K562 (cell line): ENCODE measurements at regions not wholly inside any gene's neighbourhood (a gene's known extent, or its start where the extent isn't known, plus 50 kb on each side); places are given as distances from the start of the nearest gene placed in this dataset.

ENCODE experiments used
- ATAC-seq: fragments of 200-7000 bp; cut with Tn5 transposase; 3 replicates; pipeline ENCODE4 v1.9.1; 2020; ENCODE audit warnings: moderate library complexity
- BruUV-seq: library from RNA; stranded (reverse); fragments of 400-500 nt; replicated peaks from 2 replicates; lab custom pipeline; 2021; lab: Mats Ljungman, UMichigan
- CTCF ChIA-PET: fragments of 300-600 bp; formaldehyde crosslinking; extraction: SDS; loops from one replicate; lab custom pipeline; 2021; ENCODE audit warnings: low intra/inter-chr PET ratio; lab: Yijun Ruan, JAX
- POLR2A ChIA-PET: fragments of 300-600, 350-650 bp; sonication (Branson Sonifier 250); formaldehyde crosslinking; extraction: SDS; loops from one replicate; lab custom pipeline; 2021; ENCODE audit warnings: antibody characterized with exemption, inconsistent platforms; lab: Yijun Ruan, JAX
- DNase-seq, 4 experiments: peaks; one replicate each; pipeline versions ENCODE4 v3.0.0 to v3.0.0-alpha.2; 2011 to 2018; ENCODE audit warnings: low spot score in 3 of 4, mixed read lengths in 3 of 4; ENCODE audit errors: extremely low read depth in 1 of 4
- FAIRE-seq: peaks from 2 replicates; lab custom pipeline; 2011; peaks lifted over from hg19 to GRCh38; lab: Jason Lieb, UNC
- H2AFZ ChIP-seq: 2 replicates; pipeline ENCODE4 v1.6.0; 2011; ENCODE audit warnings: low read depth, low read length, control low read depth, inconsistent platforms
- H3K27ac ChIP-seq: fragments of 200-600 bp; 3 replicates; pipeline ENCODE4 v1.8.0; 2011; ENCODE audit warnings: low read depth, mild to moderate bottlenecking, control low read depth, inconsistent platforms, low read length, moderate library complexity, mixed read lengths; ENCODE audit errors: extremely low read depth
- H3K27me3 ChIP-seq, 2 experiments: fragments of 300-600 bp in 1 of 2; 2 replicates in 1 of 2; 3 replicates in 1 of 2; pipeline versions ENCODE4 v1.6.0 to v1.8.0; 2011; ENCODE audit warnings: inconsistent platforms in 2 of 2, low read length in 2 of 2, mild to moderate bottlenecking in 1 of 2, mixed read lengths in 1 of 2, moderate library complexity in 1 of 2; ENCODE audit not compliant: control insufficient read depth in 2 of 2, insufficient read depth in 2 of 2
- H3K36me3 ChIP-seq: fragments of 300-600 bp; 3 replicates; pipeline ENCODE4 v1.8.0; 2011; ENCODE audit warnings: mild to moderate bottlenecking, low read length, inconsistent platforms; ENCODE audit not compliant: control insufficient read depth, insufficient read depth
- H3K4me1 ChIP-seq, 2 experiments: fragments of 200-600 bp in 1 of 2; replicated peaks in 1 of 2; 2 replicates in 1 of 2; 3 replicates in 1 of 2; pipeline versions ENCODE4 v1.5.1 to v1.8.0; 2011; ENCODE audit warnings: inconsistent platforms in 2 of 2, low read length in 2 of 2, mild to moderate bottlenecking in 1 of 2, mixed read lengths in 1 of 2, moderate library complexity in 1 of 2; ENCODE audit not compliant: control insufficient read depth in 2 of 2, insufficient read depth in 2 of 2
- H3K4me2 ChIP-seq: 2 replicates; pipeline ENCODE4 v1.6.1; 2011; ENCODE audit warnings: low read length, control low read depth, inconsistent platforms, mixed read lengths; ENCODE audit not compliant: insufficient read depth
- H3K4me3 ChIP-seq: fragments of 200-600 bp; sonication (generic), shearing (Covaris generic); 2 replicates; pipeline ENCODE4 v1.5.1; 2016; ENCODE audit warnings: control low read depth, inconsistent platforms
- H3K79me2 ChIP-seq: fragments of 200-600 bp; 3 replicates; pipeline ENCODE4 v1.8.0; 2011; ENCODE audit warnings: low read length, inconsistent platforms; ENCODE audit not compliant: control insufficient read depth, insufficient read depth
- H3K9ac ChIP-seq, 2 experiments: 2 replicates each; pipeline versions ENCODE4 v1.6.0 to v1.6.1; 2011; ENCODE audit warnings: low read depth in 2 of 2, low read length in 2 of 2, control low read depth in 1 of 2, inconsistent platforms in 1 of 2, mild to moderate bottlenecking in 1 of 2, mixed read lengths in 1 of 2; ENCODE audit not compliant: insufficient read depth in 1 of 2
- H3K9me1 ChIP-seq: one replicate; pipeline ENCODE4 v1.6.0; 2011; ENCODE audit warnings: inconsistent platforms, mild to moderate bottlenecking, low read length, moderate library complexity; ENCODE audit not compliant: control insufficient read depth, insufficient read depth
- H3K9me3 ChIP-seq: replicated peaks from 2 replicates; pipeline ENCODE4 v1.5.1; 2011; ENCODE audit warnings: low read depth, low read length, inconsistent platforms; ENCODE audit not compliant: control insufficient read depth, insufficient read depth
- H4K20me1 ChIP-seq: replicated peaks from 2 replicates; pipeline ENCODE4 v1.6.1; 2011; ENCODE audit warnings: low read length, inconsistent platforms, mixed read lengths; ENCODE audit not compliant: control insufficient read depth, insufficient read depth
- ATF4 ChIP-seq: fragments of 450-650 bp; formaldehyde crosslinking; IDR thresholded peaks from 2 replicates; pipeline ENCODE4 v1.4.0; 2022; ENCODE audit warnings: mild to moderate bottlenecking, moderate library complexity
- FOXK1 ChIP-seq: sonication (generic); formaldehyde crosslinking; IDR thresholded peaks from 2 replicates; pipeline ENCODE4 v1.8.0; 2022; ENCODE audit warnings: missing genetic modification reagents, mild to moderate bottlenecking, borderline replicate concordance
- HDAC1 ChIP-seq, 2 experiments: fragments of 450-650 bp; IDR thresholded peaks; 2 replicates each; pipeline ENCODE4 v1.6.1; 2016 to 2017; ENCODE audit warnings: inconsistent platforms in 1 of 2, mild to moderate bottlenecking in 1 of 2, moderate library complexity in 1 of 2
- HMG20A ChIP-seq: fragments of 450-650 bp; formaldehyde crosslinking; conservative IDR thresholded peaks from 2 replicates; pipeline ENCODE4 v1.4.0; 2020; ENCODE audit warnings: mild to moderate bottlenecking, mixed read lengths
- MAZ ChIP-seq, 2 experiments: fragments of 450-650 bp in 1 of 2; sonication (generic) in 1 of 2; formaldehyde crosslinking; IDR thresholded peaks in 1 of 2; conservative IDR thresholded peaks in 1 of 2; 2 replicates each; pipeline versions ENCODE4 v1.4.0 to v1.5.0; 2020; ENCODE audit warnings: mild to moderate bottlenecking in 1 of 2, missing genetic modification reagents in 1 of 2
- RBM22 ChIP-seq: fragments of 200-400 bp; formaldehyde crosslinking; IDR thresholded peaks from 2 replicates; pipeline ENCODE4 v1.6.1; 2018; ENCODE audit warnings: low read length, low read depth; ENCODE audit not compliant: poor library complexity, severe bottlenecking
- SMARCA5 ChIP-seq: fragments of 450-650 bp; IDR thresholded peaks from 2 replicates; pipeline ENCODE4 v1.6.1; 2016
- SNIP1 ChIP-seq: fragments of 450-650 bp; IDR thresholded peaks from 2 replicates; pipeline ENCODE4 v1.7.1; 2017; ENCODE audit warnings: low read depth, mild to moderate bottlenecking
- ZFP36 ChIP-seq: fragments of 150-350 bp; IDR thresholded peaks from 2 replicates; pipeline ENCODE4 v1.6.1; 2018; ENCODE audit warnings: low read length, low read depth; ENCODE audit not compliant: partially characterized antibody
- in situ Hi-C: fragments of 300-500 bp; cut with MboI; formaldehyde crosslinking; loops from 4 replicates; pipeline ENCODE4 v1.15.0; 2018; ENCODE audit warnings: inconsistent platforms, mixed read lengths
- intact Hi-C: fragments of 100-400 bp; cut with micrococcal nuclease; formaldehyde crosslinking; loops from 2 replicates; pipeline ENCODE4 v1.14.2; 2022
- TF ChIP-seq, protein P1 (sequence below): sonication (generic); formaldehyde crosslinking; IDR thresholded peaks from 2 replicates; pipeline ENCODE4 v1.8.0; 2023; ENCODE audit warnings: missing genetic modification reagents, mild to moderate bottlenecking, borderline replicate concordance
- TF ChIP-seq, protein P2 (sequence below): fragments of 250-450 bp; sonication (Bioruptor Pico); IDR thresholded peaks from 2 replicates; pipeline ENCODE4 v1.6.1; 2021; ENCODE audit warnings: mild to moderate bottlenecking
- TF ChIP-seq, protein P3 (sequence below): IDR thresholded peaks from 3 replicates; pipeline ENCODE4 v1.6.1; 2011; ENCODE audit warnings: borderline replicate concordance, mild to moderate bottlenecking; ENCODE audit not compliant: insufficient read length, insufficient read depth

DNA sequence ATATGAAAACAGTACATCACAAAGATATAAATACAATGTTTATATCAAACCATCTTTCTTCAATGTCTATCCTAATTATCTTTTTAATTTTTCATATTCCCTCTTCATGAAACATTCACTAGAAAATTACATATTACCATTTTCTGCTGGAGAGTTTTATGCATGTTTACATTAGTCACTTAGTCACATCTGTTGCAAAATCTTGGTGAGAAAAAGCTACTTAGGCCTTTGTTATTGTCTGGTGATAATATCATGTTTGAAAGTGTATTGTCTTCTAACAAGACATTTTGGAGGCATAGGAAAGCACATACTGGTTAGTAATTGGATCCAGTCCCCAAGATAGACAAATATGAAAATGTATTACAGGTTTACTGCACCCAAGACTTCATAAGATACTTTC lies 163.6 kb downstream of the GNAI1 start (continued):
- TF ChIP-seq, protein P1, sequence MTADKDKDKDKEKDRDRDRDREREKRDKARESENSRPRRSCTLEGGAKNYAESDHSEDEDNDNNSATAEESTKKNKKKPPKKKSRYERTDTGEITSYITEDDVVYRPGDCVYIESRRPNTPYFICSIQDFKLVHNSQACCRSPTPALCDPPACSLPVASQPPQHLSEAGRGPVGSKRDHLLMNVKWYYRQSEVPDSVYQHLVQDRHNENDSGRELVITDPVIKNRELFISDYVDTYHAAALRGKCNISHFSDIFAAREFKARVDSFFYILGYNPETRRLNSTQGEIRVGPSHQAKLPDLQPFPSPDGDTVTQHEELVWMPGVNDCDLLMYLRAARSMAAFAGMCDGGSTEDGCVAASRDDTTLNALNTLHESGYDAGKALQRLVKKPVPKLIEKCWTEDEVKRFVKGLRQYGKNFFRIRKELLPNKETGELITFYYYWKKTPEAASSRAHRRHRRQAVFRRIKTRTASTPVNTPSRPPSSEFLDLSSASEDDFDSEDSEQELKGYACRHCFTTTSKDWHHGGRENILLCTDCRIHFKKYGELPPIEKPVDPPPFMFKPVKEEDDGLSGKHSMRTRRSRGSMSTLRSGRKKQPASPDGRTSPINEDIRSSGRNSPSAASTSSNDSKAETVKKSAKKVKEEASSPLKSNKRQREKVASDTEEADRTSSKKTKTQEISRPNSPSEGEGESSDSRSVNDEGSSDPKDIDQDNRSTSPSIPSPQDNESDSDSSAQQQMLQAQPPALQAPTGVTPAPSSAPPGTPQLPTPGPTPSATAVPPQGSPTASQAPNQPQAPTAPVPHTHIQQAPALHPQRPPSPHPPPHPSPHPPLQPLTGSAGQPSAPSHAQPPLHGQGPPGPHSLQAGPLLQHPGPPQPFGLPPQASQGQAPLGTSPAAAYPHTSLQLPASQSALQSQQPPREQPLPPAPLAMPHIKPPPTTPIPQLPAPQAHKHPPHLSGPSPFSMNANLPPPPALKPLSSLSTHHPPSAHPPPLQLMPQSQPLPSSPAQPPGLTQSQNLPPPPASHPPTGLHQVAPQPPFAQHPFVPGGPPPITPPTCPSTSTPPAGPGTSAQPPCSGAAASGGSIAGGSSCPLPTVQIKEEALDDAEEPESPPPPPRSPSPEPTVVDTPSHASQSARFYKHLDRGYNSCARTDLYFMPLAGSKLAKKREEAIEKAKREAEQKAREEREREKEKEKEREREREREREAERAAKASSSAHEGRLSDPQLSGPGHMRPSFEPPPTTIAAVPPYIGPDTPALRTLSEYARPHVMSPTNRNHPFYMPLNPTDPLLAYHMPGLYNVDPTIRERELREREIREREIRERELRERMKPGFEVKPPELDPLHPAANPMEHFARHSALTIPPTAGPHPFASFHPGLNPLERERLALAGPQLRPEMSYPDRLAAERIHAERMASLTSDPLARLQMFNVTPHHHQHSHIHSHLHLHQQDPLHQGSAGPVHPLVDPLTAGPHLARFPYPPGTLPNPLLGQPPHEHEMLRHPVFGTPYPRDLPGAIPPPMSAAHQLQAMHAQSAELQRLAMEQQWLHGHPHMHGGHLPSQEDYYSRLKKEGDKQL (CRISPR knock-in tag): no peak
- TF ChIP-seq, protein P2, sequence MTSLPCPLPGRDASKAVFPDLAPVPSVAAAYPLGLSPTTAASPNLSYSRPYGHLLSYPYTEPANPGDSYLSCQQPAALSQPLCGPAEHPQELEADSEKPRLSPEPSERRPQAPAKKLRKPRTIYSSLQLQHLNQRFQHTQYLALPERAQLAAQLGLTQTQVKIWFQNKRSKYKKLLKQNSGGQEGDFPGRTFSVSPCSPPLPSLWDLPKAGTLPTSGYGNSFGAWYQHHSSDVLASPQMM (CRISPR knock-in tag): no peak

- FAIRE-seq (no peak), DNase-seq (no peak), ATAC-seq (no peak)
- no peaks in the 10 kb centered on the region for H3K36me3 ChIP-seq
- POLR2A ChIA-PET: no interaction called here
- H2AFZ ChIP-seq: no peak overlapping the region
- H3K79me2 ChIP-seq: no peaks in the 10 kb centered on the region
- no TSS peak for BruUV-seq
- no peaks in the 10 kb centered on the region for H3K4me1 ChIP-seq
- in situ Hi-C loops (no loop called here), intact Hi-C loops (no loop called here)
- H3K27ac ChIP-seq: no peak overlapping the region
- no peaks in the 10 kb centered on the region for H3K27me3 ChIP-seq
- no peak overlapping the region for H3K4me2 ChIP-seq
- no peak overlapping the region for H3K4me3 ChIP-seq
- H3K9me1 ChIP-seq: no peaks in the 10 kb centered on the region
- H3K9me3 ChIP-seq: no peaks in the 10 kb centered on the region
- no peak overlapping the region for H3K9ac ChIP-seq
- CTCF ChIA-PET: no interaction called here
- TF ChIP-seq HDAC1 (IDR thresholded peaks at IDR 0.05): no peak
- TF ChIP-seq ATF4 (CRISPR knock-in tag): no peak
- TF ChIP-seq, protein P3, sequence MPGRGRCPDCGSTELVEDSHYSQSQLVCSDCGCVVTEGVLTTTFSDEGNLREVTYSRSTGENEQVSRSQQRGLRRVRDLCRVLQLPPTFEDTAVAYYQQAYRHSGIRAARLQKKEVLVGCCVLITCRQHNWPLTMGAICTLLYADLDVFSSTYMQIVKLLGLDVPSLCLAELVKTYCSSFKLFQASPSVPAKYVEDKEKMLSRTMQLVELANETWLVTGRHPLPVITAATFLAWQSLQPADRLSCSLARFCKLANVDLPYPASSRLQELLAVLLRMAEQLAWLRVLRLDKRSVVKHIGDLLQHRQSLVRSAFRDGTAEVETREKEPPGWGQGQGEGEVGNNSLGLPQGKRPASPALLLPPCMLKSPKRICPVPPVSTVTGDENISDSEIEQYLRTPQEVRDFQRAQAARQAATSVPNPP: no peak
- TF ChIP-seq MAZ (CRISPR knock-in tag; conservative IDR thresholded peaks at IDR 0.05 in 1 of 2, IDR thresholded peaks at IDR 0.05 in 1 of 2): no peak
- no peak for TF ChIP-seq ZFP36
- no peak for TF ChIP-seq SNIP1
- no peak for TF ChIP-seq SMARCA5
- no peak for TF ChIP-seq RBM22
- TF ChIP-seq HMG20A: no peak
- TF ChIP-seq FOXK1 (CRISPR knock-in tag): no peak
- H4K20me1 ChIP-seq: no peaks in the 10 kb centered on the region
Measured at GRCh38 chr7:80294346-80294745, 159.7 kb downstream of the GNAI1 start.
